SJCRH30 (cell line): ENCODE measurements at regions not wholly inside any gene's neighbourhood (a gene's known extent, or its start where the extent isn't known, plus 50 kb on each side); places are given as distances from the start of the nearest gene placed in this dataset.
"Not testable (repeated sequence)": the region's sequence is repeated elsewhere in the genome, so short reads cannot be mapped to it uniquely, and the experiment has no call there.

Experiments
- DNase-seq, 2 experiments: peaks; one replicate each; pipeline ENCODE4 v3.0.0-alpha.2; 2015 to 2020
- H3K27ac ChIP-seq: fragments of 250-450 bp; sonication (Bioruptor Pico); 2 replicates; pipeline ENCODE4 v1.5.1; 2020; ENCODE audit warnings: mild to moderate bottlenecking, moderate library complexity
- H3K27me3 ChIP-seq: fragments of 250-450 bp; sonication (Bioruptor Pico); 2 replicates; pipeline ENCODE4 v1.5.1; 2020; ENCODE audit warnings: mild to moderate bottlenecking, moderate library complexity
- H3K36me3 ChIP-seq: fragments of 250-450 bp; sonication (Bioruptor Pico); 2 replicates; pipeline ENCODE4 v1.5.1; 2020; ENCODE audit warnings: mild to moderate bottlenecking, moderate library complexity
- H3K4me1 ChIP-seq: fragments of 250-450 bp; sonication (Bioruptor Pico); 2 replicates; pipeline ENCODE4 v1.5.1; 2020; ENCODE audit warnings: mild to moderate bottlenecking, moderate library complexity
- H3K4me3 ChIP-seq: fragments of 250-450 bp; sonication (Bioruptor Pico); 2 replicates; pipeline ENCODE4 v1.5.1; 2020; ENCODE audit warnings: mild to moderate bottlenecking, moderate library complexity
- H3K9me3 ChIP-seq: fragments of 250-450 bp; sonication (Bioruptor Pico); replicated peaks from 2 replicates; pipeline ENCODE4 v1.5.1; 2020; ENCODE audit warnings: mild to moderate bottlenecking, moderate library complexity

GRCh38 chr14:86944434-86944833 is 1048.5 kb downstream of the GALC start:
- Histone ChIP-seq H3K4me1 (no peaks in the 10 kb centered on the region), H3K9me3 (no peaks in the 10 kb centered on the region), H3K27me3 (no peaks in the 10 kb centered on the region), H3K36me3 (no peaks in the 10 kb centered on the region), H3K27ac (no peak overlapping the region), H3K4me3 (no peak overlapping the region)
- DNase-seq, result no peak

- Histone ChIP-seq H3K27ac (no peak overlapping the region), H3K4me3 (no peak overlapping the region)
These were observed 1049.3 kb downstream of the GALC start for GRCh38 chr14:86943391-86944365.

GRCh38 chr14:86942936-86943335 is 1050.0 kb downstream of the GALC start:
- Histone ChIP-seq H3K27me3 (no peaks in the 10 kb centered on the region), H3K4me1 (no peaks in the 10 kb centered on the region), H3K36me3 (no peaks in the 10 kb centered on the region), H3K9me3 (no peaks in the 10 kb centered on the region), H3K4me3 (no peak overlapping the region), H3K27ac (no peak overlapping the region)
- no peak for DNase-seq

More at GRCh38 chr14:86943391-86944365, 1049.3 kb downstream of the GALC start:
- H3K4me1 ChIP-seq, result no peaks in the 10 kb centered on the region
- H3K9me3 ChIP-seq, result no peaks in the 10 kb centered on the region
- H3K27me3 ChIP-seq, result no peaks in the 10 kb centered on the region
- DNase-seq, result no peak
- no peaks in the 10 kb centered on the region for H3K36me3 ChIP-seq

GRCh38 chr14:86940106-86940505 is 1052.9 kb downstream of the GALC start:
- DNase-seq, result no peak
- Histone ChIP-seq H3K27me3 (no peaks in the 10 kb centered on the region), H3K4me1 (peaks cover 8% of the 10 kb centered on the region), H3K27ac (no peak overlapping the region), H3K36me3 (no peaks in the 10 kb centered on the region), H3K9me3 (no peaks in the 10 kb centered on the region), H3K4me3 (no peak overlapping the region)

- no peaks in the 10 kb centered on the region for H3K9me3 ChIP-seq
- no peaks in the 10 kb centered on the region for H3K27me3 ChIP-seq
- no peak overlapping the region for H3K27ac ChIP-seq
- DNase-seq, result no peak
- peaks cover 17% of the 10 kb centered on the region for H3K4me1 ChIP-seq
- H3K4me3 ChIP-seq, result no peak overlapping the region
- no peaks in the 10 kb centered on the region for H3K36me3 ChIP-seq
These were observed 1054.7 kb downstream of the GALC start for GRCh38 chr14:86938320-86938719.

GRCh38 chr14:86936556-86936955 is 1056.4 kb downstream of the GALC start:
- no peak for DNase-seq
- Histone ChIP-seq H3K27me3 (no peaks in the 10 kb centered on the region), H3K36me3 (no peaks in the 10 kb centered on the region), H3K4me3 (no peak overlapping the region), H3K9me3 (no peaks in the 10 kb centered on the region), H3K4me1 (peaks cover 17% of the 10 kb centered on the region), H3K27ac (no peak overlapping the region)

GRCh38 chr14:86935241-86935885 is 1057.6 kb downstream of the GALC start:
- Histone ChIP-seq H3K36me3 (no peaks in the 10 kb centered on the region), H3K27ac (peak overlapping the region; percentile 67), H3K4me1 (peaks cover 17% of the 10 kb centered on the region), H3K4me3 (peak overlapping the region; percentile 7), H3K27me3 (no peaks in the 10 kb centered on the region), H3K9me3 (no peaks in the 10 kb centered on the region)
- peak; percentile 59 to 83 for DNase-seq

- H3K4me3 ChIP-seq, result no peak overlapping the region
- H3K27me3 ChIP-seq, result no peaks in the 10 kb centered on the region
- DNase-seq, result no peak
- peak overlapping the region; percentile 67; the same call in 1 of the 2 replicates for H3K27ac ChIP-seq
- H3K4me1 ChIP-seq, result peaks cover 17% of the 10 kb centered on the region
- H3K9me3 ChIP-seq, result no peaks in the 10 kb centered on the region
- no peaks in the 10 kb centered on the region for H3K36me3 ChIP-seq
These were observed 1058.9 kb downstream of the GALC start for GRCh38 chr14:86933958-86934595.

- H3K36me3 ChIP-seq, result no peaks in the 10 kb centered on the region
- H3K4me3 ChIP-seq, result no peak overlapping the region
- H3K4me1 ChIP-seq, result peaks cover 17% of the 10 kb centered on the region
- H3K27ac ChIP-seq, result no peak overlapping the region
- no peak for DNase-seq
- no peaks in the 10 kb centered on the region for H3K9me3 ChIP-seq
- H3K27me3 ChIP-seq, result no peaks in the 10 kb centered on the region
These were observed 1059.5 kb downstream of the GALC start for GRCh38 chr14:86933460-86933859.

GRCh38 chr14:86915406-86915805 is 1077.6 kb downstream of the GALC start:
- no peaks in the 10 kb centered on the region for H3K36me3 ChIP-seq
- H3K4me3 ChIP-seq, result no peak overlapping the region
- no peaks in the 10 kb centered on the region for H3K9me3 ChIP-seq
- peaks cover 39% of the 10 kb centered on the region for H3K4me1 ChIP-seq
- peak; percentile 8 to 39 for DNase-seq
- no peaks in the 10 kb centered on the region for H3K27me3 ChIP-seq
- H3K27ac ChIP-seq, result peak overlapping the region; percentile 35; the same call in 1 of the 2 replicates

GRCh38 chr14:86912709-86913108 is 1080.3 kb downstream of the GALC start:
- Histone ChIP-seq H3K4me3 (no peak overlapping the region), H3K27me3 (no peaks in the 10 kb centered on the region), H3K4me1 (peaks cover 39% of the 10 kb centered on the region), H3K36me3 (no peaks in the 10 kb centered on the region), H3K27ac (peak overlapping the region; percentile 97), H3K9me3 (no peaks in the 10 kb centered on the region)
- peak in 1 of 2 experiments; percentile 41 for DNase-seq

GRCh38 chr14:86911486-86911885 is 1081.5 kb downstream of the GALC start:
- Histone ChIP-seq H3K27ac (peak overlapping the region; percentile 97), H3K27me3 (no peaks in the 10 kb centered on the region), H3K4me1 (peaks cover 39% of the 10 kb centered on the region), H3K36me3 (no peaks in the 10 kb centered on the region), H3K9me3 (no peaks in the 10 kb centered on the region), H3K4me3 (peak overlapping the region; percentile 10)
- DNase-seq, result peak; percentile 80 to 92

- H3K27me3 ChIP-seq, DNase-seq, H3K4me3 ChIP-seq, H3K9me3 ChIP-seq, H3K4me1 ChIP-seq, H3K36me3 ChIP-seq, H3K27ac ChIP-seq: not testable (repeated sequence)
These were observed 1087.5 kb downstream of the GALC start for GRCh38 chr14:86905386-86905926.

- Histone ChIP-seq H3K36me3 (no peaks in the 10 kb centered on the region), H3K27me3 (no peaks in the 10 kb centered on the region)
- DNase-seq, result no peak
These were observed 1090.6 kb downstream of the GALC start for GRCh38 chr14:86902176-86902950.

More at GRCh38 chr14:86902176-86902950, 1090.6 kb downstream of the GALC start:
- Histone ChIP-seq H3K9me3 (no peaks in the 10 kb centered on the region), H3K4me3 (no peak overlapping the region), H3K27ac (no peak overlapping the region), H3K4me1 (no peaks in the 10 kb centered on the region)
